Muscle of leg (tissue), 3 donors: ENCODE measurements at regions not wholly inside any gene's neighbourhood (a gene's known extent, or its start where the extent isn't known, plus 50 kb on each side); places are given as distances from the start of the nearest gene placed in this dataset.

Source experiments
- DNase-seq: peaks from one replicate; pipeline ENCODE4 v3.0.0; 2013
- H3K27ac ChIP-seq: one replicate; pipeline ENCODE4 v1.5.1; 2013; ENCODE audit warnings: mild to moderate bottlenecking, low read length, control low read depth
- H3K27me3 ChIP-seq: one replicate; pipeline ENCODE4 v1.6.1; 2013; ENCODE audit warnings: low read length; ENCODE audit not compliant: control insufficient read depth, insufficient read depth
- H3K36me3 ChIP-seq: one replicate; pipeline ENCODE4 v1.6.1; 2013; ENCODE audit warnings: low read length; ENCODE audit not compliant: control insufficient read depth, insufficient read depth
- H3K4me1 ChIP-seq: one replicate; pipeline ENCODE4 v1.6.1; 2013; ENCODE audit warnings: low read length; ENCODE audit not compliant: control insufficient read depth, insufficient read depth
- H3K4me3 ChIP-seq: one replicate; pipeline ENCODE4 v1.5.1; 2013; ENCODE audit warnings: low read length, control low read depth
- H3K9me3 ChIP-seq: replicated peaks from 2 replicates; pipeline ENCODE4 v1.6.1; 2013; ENCODE audit warnings: low read depth, low read length; ENCODE audit not compliant: control insufficient read depth
- WGBS: methylation state at CpG from one replicate; pipeline ENCODE4 v1.1.5; 2013; ENCODE audit warnings: missing lambda C conversion rate; ENCODE audit not compliant: insufficient coverage; 5-methylcytosine and 5-hydroxymethylcytosine counted together

DNA sequence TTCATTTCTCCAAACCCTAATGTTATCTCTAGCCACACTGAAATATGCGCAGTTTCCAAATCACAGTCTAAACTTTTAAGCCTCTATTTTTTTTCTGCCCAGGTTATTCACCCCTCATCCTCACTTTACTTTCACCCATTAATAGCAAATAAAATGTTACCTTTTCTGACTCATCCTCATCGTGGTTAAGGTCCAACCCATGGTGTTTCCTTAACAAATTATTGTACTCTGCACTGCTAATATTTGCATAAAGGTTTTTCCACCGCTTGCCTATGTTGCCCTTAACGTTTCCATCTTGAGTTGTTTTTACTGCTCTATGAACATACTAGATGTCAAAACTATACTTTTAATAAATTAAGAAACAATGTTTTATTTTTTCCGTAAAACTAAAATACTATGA is 780.9 kb upstream of the KLHL1 start:
- Histone ChIP-seq H3K4me1 (no peaks in the 10 kb centered on the region), H3K9me3 (no peaks in the 10 kb centered on the region), H3K4me3 (no peak overlapping the region), H3K27me3 (no peaks in the 10 kb centered on the region), H3K36me3 (no peaks in the 10 kb centered on the region), H3K27ac (no peak overlapping the region)
- 89% methylated on average over 1 of the region's 5 CpGs for WGBS
- DNase-seq: no peak

DNA sequence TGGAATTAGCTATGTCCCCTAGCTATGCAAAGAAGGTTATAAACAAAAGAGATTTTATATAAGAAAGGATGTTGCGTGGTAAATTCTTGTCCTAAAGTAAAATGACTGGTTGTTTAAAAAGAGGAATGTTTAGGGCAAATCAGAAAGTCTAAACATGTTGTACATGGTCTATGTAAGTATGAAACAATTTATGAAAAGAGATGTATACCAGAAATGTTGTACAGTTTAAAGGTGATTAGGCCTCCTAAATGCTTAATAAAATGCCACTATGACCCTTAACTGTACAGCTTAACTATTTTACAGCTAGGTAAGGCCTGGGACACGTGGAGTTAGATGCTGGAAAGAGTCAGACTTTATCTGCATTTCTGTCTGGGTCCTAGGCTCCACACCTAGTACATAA is 775.9 kb upstream of the KLHL1 start:
- Histone ChIP-seq H3K36me3 (no peaks in the 10 kb centered on the region), H3K27ac (no peak overlapping the region), H3K4me3 (no peak overlapping the region), H3K4me1 (no peaks in the 10 kb centered on the region), H3K9me3 (peaks cover 2% of the 10 kb centered on the region), H3K27me3 (no peaks in the 10 kb centered on the region)
- no CpG with 5 or more reads among the region's 2 CpGs for WGBS
- DNase-seq: no peak

DNA sequence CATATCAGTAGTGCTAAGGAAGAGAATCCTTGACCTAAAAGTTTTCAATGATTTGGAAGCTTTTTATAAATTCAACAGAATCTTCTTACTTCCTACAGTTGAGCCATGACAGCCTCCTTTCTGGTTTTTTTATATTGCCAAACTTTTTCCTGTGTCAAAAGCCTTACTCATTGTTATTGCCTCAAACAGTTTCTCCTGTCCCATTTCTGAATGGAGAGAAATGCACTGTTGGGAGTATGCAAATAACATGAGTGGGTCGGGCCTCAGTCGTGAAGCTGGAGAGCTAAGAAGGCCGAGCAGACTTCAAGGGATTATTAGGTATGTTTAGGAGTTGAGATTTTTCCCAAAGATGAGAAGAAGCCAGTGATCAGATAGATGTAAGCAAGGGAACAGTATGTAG is 766.4 kb upstream of the KLHL1 start:
- Histone ChIP-seq H3K36me3 (no peaks in the 10 kb centered on the region), H3K27me3 (no peaks in the 10 kb centered on the region), H3K4me3 (no peak overlapping the region), H3K4me1 (no peaks in the 10 kb centered on the region), H3K27ac (no peak overlapping the region), H3K9me3 (peaks cover 2% of the 10 kb centered on the region)
- 70% methylated on average over 3 of the region's 3 CpGs for WGBS
- no peak for DNase-seq

DNA sequence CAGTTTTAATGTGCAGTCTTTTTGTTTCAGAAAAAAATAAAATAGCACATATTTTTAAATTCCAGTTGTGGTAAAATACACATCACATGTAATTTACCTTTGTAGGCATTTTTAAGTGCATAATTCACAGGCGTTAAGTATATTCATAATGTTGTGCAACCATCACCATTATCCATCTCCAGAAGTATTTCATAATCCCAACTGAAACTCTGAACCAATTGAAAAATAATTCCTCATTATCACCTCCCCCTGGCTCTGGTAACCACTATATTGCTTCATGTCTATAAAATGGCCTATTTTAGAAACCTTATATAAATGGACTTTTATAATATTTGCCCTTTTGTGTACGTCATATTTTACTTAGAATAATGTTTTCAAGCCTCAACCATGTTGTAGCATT is 756.5 kb upstream of the KLHL1 start:
- no CpG with 5 or more reads among the region's 2 CpGs for WGBS
- Histone ChIP-seq H3K4me1 (no peaks in the 10 kb centered on the region), H3K9me3 (no peaks in the 10 kb centered on the region), H3K27me3 (no peaks in the 10 kb centered on the region), H3K36me3 (no peaks in the 10 kb centered on the region), H3K27ac (no peak overlapping the region), H3K4me3 (no peak overlapping the region)
- DNase-seq: no peak

DNA sequence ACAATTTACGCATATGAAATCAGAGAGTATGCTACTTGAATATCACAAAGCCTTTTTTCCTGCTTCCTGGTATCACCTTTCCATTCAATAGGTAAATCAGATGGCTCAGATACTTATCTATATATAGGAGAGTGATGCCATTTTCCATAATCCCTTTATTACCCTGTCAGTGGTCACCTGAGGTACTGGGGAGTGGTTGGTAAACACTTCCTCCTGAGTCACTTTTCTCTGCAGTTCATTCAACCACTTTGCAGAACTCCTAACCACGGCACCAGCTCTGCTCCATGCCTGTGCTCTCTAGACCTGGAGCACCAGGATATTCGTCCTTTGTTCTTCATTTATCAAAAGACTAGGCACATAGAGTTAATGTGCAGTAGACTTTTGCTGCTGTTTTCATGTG is 748.5 kb upstream of the KLHL1 start:
- no peaks in the 10 kb centered on the region for H3K27me3 ChIP-seq
- no peak overlapping the region for H3K27ac ChIP-seq
- H3K36me3 ChIP-seq: no peaks in the 10 kb centered on the region
- WGBS: no CpG with 5 or more reads among the region's 3 CpGs
- no peaks in the 10 kb centered on the region for H3K4me1 ChIP-seq
- no peaks in the 10 kb centered on the region for H3K9me3 ChIP-seq
- H3K4me3 ChIP-seq: no peak overlapping the region
- no peak for DNase-seq

DNA sequence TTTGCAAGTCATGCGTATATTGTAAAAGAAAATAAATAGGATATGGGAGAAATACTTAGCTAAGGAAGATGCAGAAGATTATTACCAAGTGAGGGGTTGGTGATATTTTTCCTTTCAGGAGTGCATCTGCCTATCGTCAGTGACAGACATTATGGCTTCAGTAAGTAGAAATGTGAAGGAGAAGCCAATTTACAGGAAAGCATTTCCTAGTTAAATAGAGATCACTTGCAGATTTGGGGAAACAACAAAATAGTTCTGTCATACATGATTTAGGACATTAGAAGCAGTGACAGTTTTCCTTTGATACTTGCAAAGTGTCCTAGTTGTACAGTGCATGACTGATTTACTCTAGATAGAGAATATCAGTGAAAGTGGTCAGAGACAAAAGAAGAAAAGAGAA is 747.8 kb upstream of the KLHL1 start:
- WGBS: 60% methylated on average over 1 of the region's 2 CpGs
- H3K4me1 ChIP-seq: no peaks in the 10 kb centered on the region
- no peaks in the 10 kb centered on the region for H3K27me3 ChIP-seq
- no peak overlapping the region for H3K27ac ChIP-seq
- no peaks in the 10 kb centered on the region for H3K9me3 ChIP-seq
- no peak for DNase-seq
- no peaks in the 10 kb centered on the region for H3K36me3 ChIP-seq
- H3K4me3 ChIP-seq: no peak overlapping the region

DNA sequence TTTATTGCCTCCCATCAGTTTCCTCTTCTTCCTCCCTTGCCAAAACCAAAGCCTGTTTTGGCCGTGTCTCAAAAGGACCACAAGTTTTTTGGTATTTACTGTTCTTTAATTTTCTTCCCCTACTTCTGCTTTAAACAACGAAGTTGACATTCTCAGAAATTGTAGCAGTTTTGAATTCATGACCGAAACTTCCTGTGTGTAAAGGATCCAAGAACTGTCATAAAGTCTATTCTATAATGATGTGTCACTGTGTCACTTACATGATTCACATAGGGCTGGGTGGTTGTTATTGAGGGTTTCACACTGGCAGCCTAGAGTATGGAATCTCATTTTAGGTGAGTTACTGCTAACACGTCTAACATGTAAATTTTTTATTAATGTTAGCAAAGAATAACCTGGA is 741.0 kb upstream of the KLHL1 start:
- no CpG with 5 or more reads among the region's 4 CpGs for WGBS
- H3K27ac ChIP-seq: no peak overlapping the region
- DNase-seq: no peak
- H3K4me1 ChIP-seq: no peaks in the 10 kb centered on the region
- H3K9me3 ChIP-seq: no peaks in the 10 kb centered on the region
- H3K36me3 ChIP-seq: no peaks in the 10 kb centered on the region
- no peaks in the 10 kb centered on the region for H3K27me3 ChIP-seq
- no peak overlapping the region for H3K4me3 ChIP-seq

DNA sequence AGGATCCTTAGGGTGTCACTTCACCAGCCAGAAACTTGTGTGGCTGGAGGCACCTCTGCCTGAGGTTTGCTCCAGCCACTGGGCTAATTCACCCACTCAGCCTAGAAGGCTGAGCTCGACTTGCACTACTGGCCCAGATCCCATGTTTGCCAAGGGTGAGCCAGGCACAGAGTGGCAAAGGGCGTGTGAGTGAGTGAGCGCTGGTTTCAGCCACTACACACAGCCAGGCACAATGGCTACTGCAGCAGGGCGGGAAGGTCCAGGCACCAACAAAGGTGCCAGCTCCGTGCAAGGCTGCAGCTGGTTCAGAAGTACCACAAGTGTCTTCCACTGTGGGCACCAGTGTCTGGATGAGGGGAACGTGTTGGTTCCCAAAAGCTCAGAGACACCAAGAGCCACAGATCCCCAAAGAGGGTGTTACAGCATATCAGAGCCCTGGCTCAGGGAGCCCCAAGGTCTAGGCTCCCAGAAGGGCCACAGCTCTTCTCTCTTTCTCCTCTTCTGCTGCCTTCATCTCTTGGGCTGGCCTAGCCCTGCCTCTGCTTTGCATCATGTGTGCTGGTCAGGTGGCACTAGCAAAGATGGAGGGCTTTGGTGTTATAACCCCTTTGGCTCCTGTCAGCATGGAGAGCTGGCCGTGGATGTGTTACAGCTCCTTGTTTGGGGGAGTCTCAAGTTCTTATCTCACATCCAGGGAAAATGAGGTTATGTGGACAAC is 736.3 kb upstream of the KLHL1 start:
- no peak overlapping the region for H3K4me3 ChIP-seq
- H3K9me3 ChIP-seq: no peaks in the 10 kb centered on the region
- H3K36me3 ChIP-seq: no peaks in the 10 kb centered on the region
- no peaks in the 10 kb centered on the region for H3K27me3 ChIP-seq
- 95% methylated on average over 4 of the region's 7 CpGs for WGBS
- DNase-seq: no peak
- no peak overlapping the region for H3K27ac ChIP-seq
- no peaks in the 10 kb centered on the region for H3K4me1 ChIP-seq

DNA sequence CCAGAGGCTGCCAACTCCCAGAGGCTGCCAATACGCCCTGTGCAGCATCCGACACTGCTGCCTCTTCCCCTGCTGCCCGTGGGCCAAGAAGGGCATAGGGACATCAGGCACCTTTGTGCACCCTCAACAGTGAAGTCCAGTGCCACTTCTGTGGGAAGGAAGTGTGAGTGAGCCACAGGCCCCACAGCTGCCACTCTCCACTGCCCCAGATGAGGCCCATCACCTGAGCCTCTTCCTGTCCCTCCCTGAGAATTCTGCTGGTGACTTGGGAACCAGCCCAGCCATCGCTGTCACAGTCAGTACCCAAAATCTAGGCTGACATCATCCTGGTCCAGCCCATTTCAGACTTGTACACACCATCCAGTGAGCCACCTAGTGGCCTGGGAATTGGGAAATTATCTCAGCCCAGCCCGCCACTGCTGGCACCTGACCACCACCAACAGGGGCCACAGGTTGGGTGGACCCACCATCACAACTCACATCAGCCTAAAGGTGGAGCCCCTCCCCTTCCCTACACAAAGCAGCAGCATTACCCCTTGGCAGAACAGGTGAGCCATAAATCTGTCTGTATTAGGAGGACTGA is 733.9 kb upstream of the KLHL1 start:
- Histone ChIP-seq H3K27me3 (no peaks in the 10 kb centered on the region), H3K9me3 (no peaks in the 10 kb centered on the region), H3K36me3 (no peaks in the 10 kb centered on the region), H3K27ac (no peak overlapping the region), H3K4me1 (no peaks in the 10 kb centered on the region), H3K4me3 (no peak overlapping the region)
- no CpG with 5 or more reads among the region's 5 CpGs for WGBS
- DNase-seq: no peak

DNA sequence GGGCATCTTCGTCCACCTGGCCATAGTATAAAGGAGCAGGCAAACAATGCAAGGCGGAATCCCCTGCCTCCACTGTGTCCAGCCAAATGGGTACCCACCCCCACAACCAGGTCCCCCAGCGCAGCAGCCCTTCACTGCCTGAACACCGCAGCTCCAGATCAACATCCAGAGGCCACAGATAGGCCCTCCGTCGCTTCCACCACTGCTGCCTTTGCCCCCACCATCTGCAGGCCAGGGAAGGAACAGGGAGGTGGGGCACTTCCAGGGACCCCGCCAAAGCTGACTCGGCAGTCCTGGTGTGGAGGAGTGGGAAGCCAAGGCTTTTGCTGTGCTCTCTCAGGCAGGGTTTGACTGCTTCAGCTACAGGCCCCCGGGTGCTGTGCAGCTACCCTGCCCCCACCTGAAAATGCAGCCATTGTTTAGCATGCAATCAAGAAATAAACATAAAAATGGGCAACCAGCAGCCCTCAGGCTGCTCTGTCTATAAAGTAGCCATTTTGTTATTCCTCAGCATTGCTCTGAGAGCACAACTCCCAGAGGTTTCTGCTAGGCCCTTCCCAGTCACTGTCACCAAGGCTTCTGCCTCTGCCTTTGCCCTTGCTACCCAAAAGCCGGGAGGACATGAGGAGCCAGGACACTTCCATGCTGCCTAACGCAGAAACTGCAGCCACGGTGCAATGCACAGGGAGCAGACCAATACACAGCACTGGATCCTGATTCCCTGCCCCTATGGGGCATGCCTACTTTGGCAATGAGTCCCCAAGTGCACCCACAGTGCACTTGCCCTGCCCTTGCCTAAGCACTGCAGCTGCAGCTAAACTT is 733.2 kb upstream of the KLHL1 start:
- H3K9me3 ChIP-seq: no peaks in the 10 kb centered on the region
- no peaks in the 10 kb centered on the region for H3K4me1 ChIP-seq
- H3K4me3 ChIP-seq: no peak overlapping the region
- H3K27me3 ChIP-seq: no peaks in the 10 kb centered on the region
- no peak overlapping the region for H3K27ac ChIP-seq
- DNase-seq: no peak
- 85% methylated on average over 8 of the region's 12 CpGs for WGBS
- no peaks in the 10 kb centered on the region for H3K36me3 ChIP-seq
